AG04450 (cell line): ENCODE measurements at regions not wholly inside any gene's neighbourhood (a gene's known extent, or its start where the extent isn't known, plus 50 kb on each side); places are given as distances from the start of the nearest gene placed in this dataset.

Experiments used
- CTCF ChIA-PET: fragments of 300-600, 350-600 bp; formaldehyde crosslinking; extraction: SDS; loops from one replicate; lab custom pipeline; 2022; ENCODE audit warnings: antibody characterized with exemption, inconsistent platforms; lab: Charles Lee
- POLR2A ChIA-PET: fragments of 350-600 bp; formaldehyde crosslinking; extraction: SDS; loops from one replicate; lab custom pipeline; 2021; ENCODE audit warnings: antibody characterized with exemption, inconsistent platforms; lab: Yijun Ruan, JAX
- DNase-seq: peaks from one replicate; pipeline ENCODE4 v3.0.0-alpha.2; 2011; ENCODE audit warnings: low read depth, low spot score
- H3K27ac ChIP-seq: one replicate; pipeline ENCODE4 v1.5.1; 2012; ENCODE audit warnings: low read depth, low read length, control low read depth
- H3K27me3 ChIP-seq: one replicate; pipeline ENCODE4 v1.6.0; 2012; ENCODE audit warnings: low read length; ENCODE audit not compliant: control insufficient read depth, insufficient read depth
- H3K4me3 ChIP-seq: 2 replicates; pipeline ENCODE4 v1.5.1; 2011; ENCODE audit warnings: mild to moderate bottlenecking, low read depth, low read length, control low read depth
- H3K9me3 ChIP-seq: 2 replicates; pipeline ENCODE4 v1.5.1; 2012; ENCODE audit warnings: low read length; ENCODE audit not compliant: control insufficient read depth, insufficient read depth
- TF ChIP-seq, protein P1 (sequence below): IDR thresholded peaks from 2 replicates; pipeline ENCODE4 v1.5.1; 2011; ENCODE audit warnings: low read depth, low read length, control low read depth, inconsistent platforms

- no peak for DNase-seq
- Histone ChIP-seq H3K27me3 (no peaks in the 10 kb centered on the region), H3K27ac (no peak overlapping the region), H3K4me3 (no peak overlapping the region), H3K9me3 (no peaks in the 10 kb centered on the region)
- TF ChIP-seq, protein P1, sequence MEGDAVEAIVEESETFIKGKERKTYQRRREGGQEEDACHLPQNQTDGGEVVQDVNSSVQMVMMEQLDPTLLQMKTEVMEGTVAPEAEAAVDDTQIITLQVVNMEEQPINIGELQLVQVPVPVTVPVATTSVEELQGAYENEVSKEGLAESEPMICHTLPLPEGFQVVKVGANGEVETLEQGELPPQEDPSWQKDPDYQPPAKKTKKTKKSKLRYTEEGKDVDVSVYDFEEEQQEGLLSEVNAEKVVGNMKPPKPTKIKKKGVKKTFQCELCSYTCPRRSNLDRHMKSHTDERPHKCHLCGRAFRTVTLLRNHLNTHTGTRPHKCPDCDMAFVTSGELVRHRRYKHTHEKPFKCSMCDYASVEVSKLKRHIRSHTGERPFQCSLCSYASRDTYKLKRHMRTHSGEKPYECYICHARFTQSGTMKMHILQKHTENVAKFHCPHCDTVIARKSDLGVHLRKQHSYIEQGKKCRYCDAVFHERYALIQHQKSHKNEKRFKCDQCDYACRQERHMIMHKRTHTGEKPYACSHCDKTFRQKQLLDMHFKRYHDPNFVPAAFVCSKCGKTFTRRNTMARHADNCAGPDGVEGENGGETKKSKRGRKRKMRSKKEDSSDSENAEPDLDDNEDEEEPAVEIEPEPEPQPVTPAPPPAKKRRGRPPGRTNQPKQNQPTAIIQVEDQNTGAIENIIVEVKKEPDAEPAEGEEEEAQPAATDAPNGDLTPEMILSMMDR: no peak
- CTCF ChIA-PET: interaction anchor here (0.9 kb wide), 1 partner anchor 267 kb away, joined by 3 read pairs; no protein-coding TSS in a partner anchor
- POLR2A ChIA-PET: no interaction called here
Measured at GRCh38 chr2:40746191-40746590, 294.3 kb upstream of the SLC8A1 start.

- Histone ChIP-seq H3K27me3 (no peaks in the 10 kb centered on the region), H3K4me3 (no peak overlapping the region), H3K9me3 (no peaks in the 10 kb centered on the region), H3K27ac (no peak overlapping the region)
- DNase-seq: no peak
- POLR2A ChIA-PET: no interaction called here
- CTCF ChIA-PET: no interaction called here
- TF ChIP-seq, protein P1: no peak
Measured at GRCh38 chr2:40751981-40752380, 300.1 kb upstream of the SLC8A1 start.

GRCh38 chr2:40752796-40753195 lies 300.9 kb upstream of the SLC8A1 start:
- no peak for DNase-seq
- no peaks in the 10 kb centered on the region for H3K27me3 ChIP-seq
- CTCF ChIA-PET: no interaction called here
- no peak overlapping the region for H3K4me3 ChIP-seq
- H3K27ac ChIP-seq: no peak overlapping the region
- TF ChIP-seq, protein P1: no peak
- POLR2A ChIA-PET: no interaction called here
- H3K9me3 ChIP-seq: no peaks in the 10 kb centered on the region

DNA sequence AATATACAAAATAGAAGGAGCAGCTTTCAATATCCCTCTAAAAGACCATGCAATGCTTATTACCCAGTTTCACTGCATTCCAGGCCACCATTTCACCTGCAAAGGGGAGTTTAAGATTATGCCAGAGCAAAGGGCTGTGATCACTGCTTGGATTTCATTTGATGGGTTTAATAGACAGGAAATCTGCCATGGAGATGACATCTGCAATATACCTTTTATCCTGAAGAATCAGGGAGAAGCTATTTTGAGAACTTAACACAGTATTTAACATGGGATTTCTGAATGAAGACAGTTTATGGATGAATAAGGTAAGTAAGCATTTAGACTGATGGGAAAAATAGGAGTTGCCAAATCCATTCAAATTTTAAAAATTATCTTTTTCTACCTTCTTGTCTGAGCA lies 303.0 kb upstream of the SLC8A1 start:
- Histone ChIP-seq H3K27ac (no peak overlapping the region), H3K27me3 (no peaks in the 10 kb centered on the region), H3K9me3 (no peaks in the 10 kb centered on the region), H3K4me3 (no peak overlapping the region)
- TF ChIP-seq, protein P1: no peak
- DNase-seq: no peak
- ChIA-PET CTCF (interaction anchor here (0.8 kb wide), 1 partner anchor 510 kb away, joined by 3 read pairs; no protein-coding TSS in a partner anchor), POLR2A (no interaction called here)

- TF ChIP-seq, protein P1: no peak
- ChIA-PET POLR2A (no interaction called here), CTCF (interaction anchor here (1.1 to 2.8 kb wide), 6 partner anchors 248 to 847 kb away, joined by 3 to 12 read pairs (median 6); no protein-coding TSS in a partner anchor)
- H3K27me3 ChIP-seq: no peaks in the 10 kb centered on the region
- no peak for DNase-seq
- no peak overlapping the region for H3K4me3 ChIP-seq
- H3K9me3 ChIP-seq: no peaks in the 10 kb centered on the region
- H3K27ac ChIP-seq: no peak overlapping the region
Measured at GRCh38 chr2:40758401-40759155, 306.7 kb upstream of the SLC8A1 start.
